ENCODE measurements at regions not wholly inside any gene's neighbourhood (a gene's known extent, or its start where the extent isn't known, plus 50 kb on each side); places are given as distances from the start of the nearest gene placed in this dataset.

DNA sequence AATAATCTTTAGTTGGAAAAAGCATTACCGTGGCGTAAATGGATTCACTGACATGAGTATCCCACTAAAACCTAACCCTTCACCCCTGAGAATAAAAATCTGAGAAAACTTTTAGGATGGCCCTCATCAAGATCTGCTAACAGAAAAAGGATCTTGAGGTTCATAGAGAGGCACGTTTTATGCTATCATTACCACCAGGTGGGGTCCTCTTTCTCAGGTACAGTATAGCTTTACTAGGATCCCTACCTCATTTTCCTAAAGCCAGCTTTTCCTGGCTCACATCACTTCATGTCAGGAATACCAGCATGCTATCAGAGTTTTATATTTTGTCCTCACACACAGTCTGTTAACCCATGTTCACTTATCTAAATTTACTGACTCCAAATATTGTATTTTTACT is 173.7 kb downstream of the POM121L12 start:
- WGBS (ENCODE audit: low lambda C conversion rate) = 2% methylated on average over 3 of the region's 3 CpGs
- no peaks in the 10 kb centered on the region for H3K36me3 ChIP-seq (replicated peaks in 1 of 2; ENCODE audit: control insufficient read depth in 1 of 2, insufficient read depth in 2 of 2, low read length in 2 of 2)
- H4K20me1 ChIP-seq (ENCODE audit: insufficient read depth, low read length) = no peaks in the 10 kb centered on the region
- H3K79me2 ChIP-seq (ENCODE audit: insufficient read depth, low read length) = no peaks in the 10 kb centered on the region
- DNase-seq (ENCODE audit: low spot score) (no peak), FAIRE-seq (no peak), ATAC-seq (no peak)
- H3K9ac ChIP-seq (ENCODE audit: insufficient read depth, low read depth, low read length) = no peak overlapping the region
- no peak overlapping the region for H3K4me3 ChIP-seq (replicated peaks in 1 of 3; ENCODE audit: insufficient read depth in 1 of 3, low read depth in 2 of 3, low read length in 3 of 3)
- CTCF ChIA-PET (ENCODE audit: low intra/inter-chr PET ratio, low total read pairs) = no interaction called here
- intact Hi-C loops (cut with micrococcal nuclease; ENCODE audit: unreplicated experiment) (no loop called here), in situ Hi-C loops (cut with HindIII; ENCODE audit: extremely low pct_ligation_motif_present, low pct_unique_long_range_greater_than_20kb) (no loop called here)
- no peaks in the 10 kb centered on the region for H3K4me1 ChIP-seq (ENCODE audit: insufficient read depth, low read length)
- peaks cover 80% of the 10 kb centered on the region for H3K9me3 ChIP-seq (ENCODE audit: low read length)
- H3K4me2 ChIP-seq (ENCODE audit: low read depth, low read length) = no peak overlapping the region
- no peak overlapping the region for H2AFZ ChIP-seq (ENCODE audit: low read length)
- H3K27me3 ChIP-seq (ENCODE audit: control insufficient read depth in 1 of 2, insufficient read depth in 2 of 2, low read length in 2 of 2) = no peaks in the 10 kb centered on the region
- no peak overlapping the region for H3K27ac ChIP-seq (ENCODE audit: extremely low read length, insufficient read depth, low read length)
- TF ChIP-seq RCOR2 (CRISPR knock-in tag; IDR thresholded peaks at IDR 0.05) = no peak
- no peak for TF ChIP-seq ZFP36L2 (CRISPR knock-in tag; IDR thresholded peaks at IDR 0.05)
- TF ChIP-seq ZC3H4 (CRISPR knock-in tag; IDR thresholded peaks at IDR 0.05; ENCODE audit: borderline replicate concordance) = no peak
- no peak for TF ChIP-seq ZSCAN22 (CRISPR knock-in tag; IDR thresholded peaks at IDR 0.05)
- TF ChIP-seq CBX5 (CRISPR knock-in tag; IDR thresholded peaks at IDR 0.05; ENCODE audit: borderline replicate concordance) = no peak
- no peak for TF ChIP-seq ZNF207 (IDR thresholded peaks at IDR 0.05; ENCODE audit: borderline replicate concordance)
- BruUV-seq (replicated peaks) = no TSS peak
- POLR2A ChIA-PET = no interaction called here

DNA sequence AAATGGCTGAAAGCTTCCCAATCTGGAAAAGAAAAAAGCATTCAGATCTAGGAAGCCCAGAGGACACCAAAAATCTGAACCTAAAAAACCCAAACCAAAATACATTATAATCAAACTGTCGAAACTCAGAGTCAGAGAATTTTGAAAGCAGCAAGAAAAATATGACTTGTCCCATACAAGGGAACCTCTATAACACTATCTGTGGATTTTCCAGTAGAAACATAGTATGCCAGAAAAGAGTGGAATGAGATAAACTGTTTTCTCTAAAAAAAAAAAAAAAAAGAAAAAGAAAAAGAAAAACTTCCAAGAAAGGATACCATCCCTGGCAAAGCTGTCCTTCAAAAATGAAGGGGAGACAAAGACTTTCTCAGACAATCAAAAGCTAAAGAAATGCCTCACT is 179.0 kb downstream of the POM121L12 start:
- in situ Hi-C loops (cut with HindIII; ENCODE audit: extremely low pct_ligation_motif_present, low pct_unique_long_range_greater_than_20kb) (no loop called here), intact Hi-C loops (cut with micrococcal nuclease; ENCODE audit: unreplicated experiment) (no loop called here)
- ChIA-PET CTCF (ENCODE audit: low intra/inter-chr PET ratio, low total read pairs) (no interaction called here), POLR2A (no interaction called here)
- H3K27me3 ChIP-seq (ENCODE audit: control insufficient read depth in 1 of 2, insufficient read depth in 2 of 2, low read length in 2 of 2) = no peaks in the 10 kb centered on the region
- TF ChIP-seq ZNF441 (CRISPR knock-in tag; IDR thresholded peaks at IDR 0.05; ENCODE audit: borderline replicate concordance) (no peak), SIN3A (IDR thresholded peaks at IDR 0.05; ENCODE audit: borderline replicate concordance, low read depth, low read length) (no peak), CBX5 (CRISPR knock-in tag; IDR thresholded peaks at IDR 0.05; ENCODE audit: borderline replicate concordance) (no peak), NR2C2 (CRISPR knock-in tag; IDR thresholded peaks at IDR 0.05; ENCODE audit: borderline replicate concordance) (no peak), MXI1 (IDR thresholded peaks at IDR 0.05; ENCODE audit: borderline replicate concordance, low read depth, low read length) (no peak)
- no peaks in the 10 kb centered on the region for H3K36me3 ChIP-seq (replicated peaks in 1 of 2; ENCODE audit: control insufficient read depth in 1 of 2, insufficient read depth in 2 of 2, low read length in 2 of 2)
- H2AFZ ChIP-seq (ENCODE audit: low read length) = no peak overlapping the region
- no peaks in the 10 kb centered on the region for H3K4me1 ChIP-seq (ENCODE audit: insufficient read depth, low read length)
- DNase-seq (ENCODE audit: low spot score) = no peak
- WGBS (ENCODE audit: low lambda C conversion rate) = 0% methylated on average over 1 of the region's 1 CpG
- H3K79me2 ChIP-seq (ENCODE audit: insufficient read depth, low read length) = no peaks in the 10 kb centered on the region
- no TSS peak for BruUV-seq (replicated peaks)
- peaks cover 75% of the 10 kb centered on the region for H3K9me3 ChIP-seq (ENCODE audit: low read length)
- FAIRE-seq = no peak
- ATAC-seq = no peak
- no peak overlapping the region for H3K9ac ChIP-seq (ENCODE audit: insufficient read depth, low read depth, low read length)
- H3K4me3 ChIP-seq (replicated peaks in 1 of 3; ENCODE audit: insufficient read depth in 1 of 3, low read depth in 2 of 3, low read length in 3 of 3) = no peak overlapping the region
- H4K20me1 ChIP-seq (ENCODE audit: insufficient read depth, low read length) = no peaks in the 10 kb centered on the region
- no peak overlapping the region for H3K4me2 ChIP-seq (ENCODE audit: low read depth, low read length)
- no peak overlapping the region for H3K27ac ChIP-seq (ENCODE audit: extremely low read length, insufficient read depth, low read length)

All from HepG2 (cell line).